NCI-H146 treated with DMSO at 0.1 percent for 48 hours (cell line): ENCODE measurements at regions not wholly inside any gene's neighbourhood (a gene's known extent, or its start where the extent isn't known, plus 50 kb on each side); places are given as distances from the start of the nearest gene placed in this dataset.

Source experiments
- DNase-seq: peaks from one replicate; lab custom pipeline; 2025; ENCODE audit not compliant: unreplicated experiment; lab: John Stamatoyannopoulos, UW

DNA sequence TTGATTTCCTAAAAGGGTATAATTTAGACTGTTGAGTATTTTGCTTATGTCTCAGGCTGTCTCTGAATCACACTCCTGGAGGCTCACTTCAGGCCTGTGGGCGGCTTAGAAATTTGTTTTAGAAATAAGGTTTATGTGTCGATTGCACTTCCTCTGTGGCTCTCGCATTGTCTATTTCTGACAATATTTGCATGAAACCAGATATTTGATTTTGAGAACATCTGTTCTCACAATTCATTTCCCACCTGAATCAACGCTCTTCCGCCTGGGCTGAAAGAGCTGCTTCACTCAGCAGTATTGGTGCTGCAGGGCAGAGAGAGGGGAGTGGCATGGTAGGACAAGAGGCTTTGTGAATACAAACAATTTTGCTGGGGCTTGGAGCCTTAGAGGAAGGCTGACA, 262.0 kb downstream of the ADRA2A start:
- no peak for DNase-seq

DNA sequence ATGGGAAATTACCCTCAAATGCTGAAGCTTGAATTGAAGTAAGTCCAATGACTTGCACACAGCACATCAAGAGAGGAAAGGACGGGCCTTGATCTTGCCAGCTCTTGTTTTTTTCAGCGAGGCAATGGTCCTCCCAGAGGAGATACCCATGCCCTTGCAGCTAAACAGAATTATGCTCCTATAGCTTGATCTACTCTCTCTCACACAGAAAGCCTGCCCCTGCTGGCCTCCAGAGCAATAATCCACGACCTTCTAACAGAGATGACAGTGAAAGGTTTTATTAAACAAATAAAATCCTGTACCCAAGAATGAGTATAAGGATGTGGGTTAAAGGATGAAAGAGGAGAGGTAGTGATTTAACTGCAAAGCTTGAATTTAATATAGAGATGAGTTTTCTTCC, 268.0 kb downstream of the ADRA2A start:
- DNase-seq, result no peak

DNA sequence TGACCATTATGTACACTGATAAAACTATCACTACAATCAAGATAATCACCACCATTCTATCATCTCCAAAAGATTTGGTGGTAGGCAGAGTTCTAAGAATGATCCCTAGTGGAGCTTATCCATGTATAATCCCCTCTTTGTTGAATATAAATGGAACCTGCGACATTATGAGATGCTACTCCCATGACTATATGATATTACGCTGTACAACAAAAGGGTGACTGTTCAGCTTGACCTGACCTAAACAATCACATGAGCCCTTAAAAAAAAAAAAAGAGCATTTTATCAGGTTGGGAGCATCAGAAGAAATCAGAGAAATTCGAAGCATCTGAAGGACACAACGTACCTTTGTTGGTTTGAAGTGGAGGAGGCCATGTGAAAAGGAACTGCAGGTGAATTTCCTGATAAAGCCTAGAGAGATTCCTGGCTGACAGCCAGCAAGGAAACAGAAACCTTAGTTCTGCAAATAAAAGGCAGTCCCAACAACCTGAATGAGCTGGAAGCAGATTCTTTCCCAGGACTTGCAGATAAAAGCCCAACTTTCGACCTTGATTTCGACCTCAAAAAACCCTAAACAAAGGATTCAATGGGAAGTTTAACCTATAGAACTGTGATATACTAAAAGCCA, 270.7 kb downstream of the ADRA2A start:
- no peak for DNase-seq

GRCh38 chr10:111348076-111348475, 271.2 kb downstream of the ADRA2A start:
- no peak for DNase-seq

DNA sequence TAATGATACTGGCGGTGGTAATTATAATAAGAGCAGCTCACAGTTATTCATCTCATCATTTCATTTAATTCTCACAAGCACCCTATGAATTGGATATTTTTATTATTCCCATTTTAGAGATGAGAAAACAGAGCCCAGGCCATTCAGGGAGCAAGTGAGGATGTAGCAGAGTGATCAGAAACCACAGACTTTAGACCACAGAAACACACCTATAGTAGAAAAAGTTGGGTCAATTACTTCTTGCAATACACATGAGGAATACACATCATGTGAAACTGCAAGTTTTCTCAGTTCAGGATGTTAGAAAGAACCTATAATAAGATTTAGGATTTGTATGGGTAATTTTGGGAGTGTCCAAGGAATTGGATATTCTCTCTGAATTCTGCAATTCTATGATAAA, 278.0 kb downstream of the ADRA2A start:
- no peak for DNase-seq

DNA sequence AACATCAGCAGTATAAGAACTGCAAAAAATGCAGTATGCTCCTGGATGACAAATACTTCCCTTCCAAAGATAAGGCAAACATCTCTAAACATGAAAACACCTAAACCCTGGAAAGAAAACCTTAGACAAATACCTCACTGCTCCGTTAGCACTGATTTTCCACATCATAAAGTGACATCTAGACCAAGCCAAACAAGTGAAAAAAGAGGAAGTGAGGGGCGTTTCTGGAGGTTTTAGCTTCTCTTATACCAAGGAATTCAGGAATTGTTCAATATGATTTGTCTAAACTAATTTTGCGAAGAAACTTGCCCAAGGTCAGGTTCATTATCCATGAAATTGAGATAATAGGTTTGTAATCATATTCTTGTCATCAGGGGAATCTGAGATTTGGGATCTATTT, 279.7 kb downstream of the ADRA2A start:
- no peak for DNase-seq

- no peak for DNase-seq
These were observed 281.0 kb downstream of the ADRA2A start for GRCh38 chr10:111357859-111358258.

- peak; percentile 21 for DNase-seq
These were observed 283.6 kb downstream of the ADRA2A start for GRCh38 chr10:111360260-111360925.

- no peak for DNase-seq
These were observed 290.7 kb downstream of the ADRA2A start for GRCh38 chr10:111367531-111367930.

DNA sequence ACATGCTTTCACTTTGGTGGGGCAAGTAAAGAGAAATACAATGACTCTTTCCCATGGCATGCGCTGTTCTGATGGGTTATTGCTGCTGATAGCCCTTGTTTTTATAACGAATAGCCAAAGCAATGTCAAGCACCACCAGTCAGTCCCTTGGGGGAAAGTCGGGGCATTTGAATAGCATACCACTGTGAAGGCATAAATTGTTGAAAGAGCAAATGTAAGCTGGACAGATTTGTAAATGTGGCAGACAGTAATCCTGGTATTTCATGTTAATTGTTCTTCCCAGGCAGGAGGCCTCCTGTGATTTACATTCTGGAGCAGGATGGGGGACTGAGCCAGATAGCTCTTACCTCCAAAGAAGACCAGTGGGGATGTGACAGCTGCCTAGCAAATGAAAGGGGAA, 293.3 kb downstream of the ADRA2A start:
- DNase-seq, result no peak

GRCh38 chr10:111373696-111374095, 296.9 kb downstream of the ADRA2A start:
- no peak for DNase-seq

GRCh38 chr10:111379534-111380187, 302.8 kb downstream of the ADRA2A start:
- DNase-seq, result no peak

DNA sequence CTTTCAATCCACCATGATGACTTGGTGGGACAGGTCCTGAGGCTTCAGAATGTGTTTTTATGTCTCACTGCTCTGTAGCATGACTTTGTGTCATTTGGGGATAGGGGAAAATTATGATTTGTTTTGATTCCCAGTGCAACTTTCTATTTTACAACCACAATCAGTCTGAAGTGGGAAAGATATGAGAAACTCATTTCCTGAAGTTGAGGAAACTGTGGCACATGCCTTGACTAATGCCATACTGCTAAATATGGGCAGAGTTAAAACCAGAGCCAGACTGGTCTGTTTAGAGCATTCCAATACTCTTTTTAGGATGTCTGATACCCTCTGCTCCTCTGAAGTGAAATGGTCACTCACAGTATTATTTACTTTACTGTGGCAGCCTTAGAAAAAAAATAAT, 307.7 kb downstream of the ADRA2A start:
- no peak for DNase-seq

GRCh38 chr10:111390813-111391563, 314.2 kb downstream of the ADRA2A start:
- DNase-seq, result no peak

DNA sequence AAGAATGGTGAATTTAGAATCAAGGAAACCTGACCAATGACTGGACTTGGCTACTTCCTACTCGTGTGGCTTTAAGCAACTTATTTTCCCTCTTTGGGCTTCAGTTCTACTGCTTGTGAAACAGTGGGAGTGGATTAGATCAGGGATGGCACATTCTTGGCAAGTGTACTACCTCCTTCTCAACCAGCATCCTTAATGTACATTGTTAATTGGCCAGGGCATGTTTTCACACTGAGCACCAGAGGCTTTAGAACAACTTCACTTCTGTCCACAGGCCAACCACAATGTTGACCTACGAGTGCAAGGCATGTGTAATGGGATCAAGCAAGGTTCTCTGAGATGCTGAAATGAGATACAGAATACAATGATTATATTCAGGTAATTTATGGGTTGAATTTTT, 315.3 kb downstream of the ADRA2A start:
- DNase-seq, result no peak

DNA sequence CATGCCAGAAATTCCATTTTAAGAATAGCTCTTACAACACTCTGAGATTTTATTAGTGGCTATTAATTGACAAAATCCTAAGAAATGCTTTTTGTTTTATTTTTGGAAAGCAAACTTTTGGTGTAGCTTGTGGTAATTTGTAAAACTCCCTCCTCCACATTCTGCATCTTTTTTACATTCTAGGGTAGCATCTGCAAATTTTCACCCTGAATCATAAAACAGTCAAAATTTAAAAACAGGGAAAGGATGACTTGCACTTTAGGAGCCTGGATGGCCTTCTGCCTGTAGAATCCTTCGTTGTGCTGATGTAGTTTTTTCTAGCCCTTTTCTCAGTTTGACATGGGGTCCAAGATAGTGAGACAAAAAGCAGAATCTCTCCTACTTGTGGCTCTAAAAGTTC, 316.1 kb downstream of the ADRA2A start:
- DNase-seq, result no peak

- no peak for DNase-seq
These were observed 333.9 kb downstream of the ADRA2A start for GRCh38 chr10:111410740-111411139.

- no peak for DNase-seq
These were observed 348.6 kb downstream of the ADRA2A start for GRCh38 chr10:111425459-111425858.

DNA sequence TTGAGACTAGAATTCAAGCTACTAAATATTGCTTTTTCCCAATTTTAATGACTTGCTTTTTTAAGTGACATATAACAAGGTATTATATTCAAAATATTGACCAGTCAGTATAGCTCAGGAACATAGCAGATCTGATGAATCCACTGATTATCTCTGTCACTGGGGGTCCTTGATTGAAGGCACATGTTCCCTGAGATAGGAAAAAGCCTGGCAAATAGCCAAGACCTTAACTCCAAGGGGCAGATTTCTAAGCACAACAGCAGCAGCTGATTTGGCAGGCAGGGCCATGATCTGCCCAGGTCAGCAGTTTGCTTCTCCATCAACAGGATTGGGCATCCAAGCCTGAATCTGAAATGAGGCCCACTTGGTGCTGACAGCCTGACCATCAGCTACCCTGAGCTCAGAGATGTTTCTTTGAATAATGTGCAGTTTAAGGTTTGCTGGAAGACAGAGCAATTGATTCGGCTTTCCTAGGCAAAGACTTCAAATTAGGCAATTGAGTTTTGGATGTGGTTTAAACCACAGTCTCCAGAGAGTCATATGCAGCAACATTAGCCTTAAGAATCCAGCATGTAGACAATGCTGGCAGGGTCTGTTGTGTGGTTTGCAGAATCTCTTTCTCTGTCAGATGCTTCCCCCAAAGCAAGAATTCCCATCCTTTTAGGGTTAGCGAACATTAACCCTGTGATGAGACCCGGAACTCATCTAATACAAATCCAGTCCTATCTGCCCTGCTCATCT, 352.6 kb downstream of the ADRA2A start:
- DNase-seq, result no peak

DNA sequence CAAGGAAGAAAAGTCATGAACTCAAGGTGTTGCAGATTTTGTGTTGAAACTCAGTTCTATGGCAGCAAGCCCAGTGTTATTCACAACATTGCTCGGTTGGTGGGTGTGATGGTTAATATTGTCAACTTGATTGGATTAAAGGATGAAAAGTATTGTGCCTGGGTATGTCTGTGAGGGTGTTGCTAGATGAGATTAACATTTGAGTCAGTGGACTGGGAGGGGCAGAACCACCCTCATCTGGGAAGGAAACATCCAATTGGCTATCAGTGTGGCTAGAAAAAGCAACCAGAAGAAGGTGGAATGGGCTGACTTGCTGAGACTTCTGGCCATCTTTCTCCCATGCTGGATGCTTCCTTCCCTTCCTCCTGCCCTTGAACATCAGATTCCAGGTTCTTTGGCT, 353.2 kb downstream of the ADRA2A start:
- DNase-seq, result no peak

GRCh38 chr10:111432588-111432987, 355.8 kb downstream of the ADRA2A start:
- no peak for DNase-seq
